GM23338 (cell line): ENCODE measurements at regions not wholly inside any gene's neighbourhood (a gene's known extent, or its start where the extent isn't known, plus 50 kb on each side); places are given as distances from the start of the nearest gene placed in this dataset.

Source experiments
- ATAC-seq: fragments of 200-7000 bp; cut with Tn5 transposase; 3 replicates; pipeline ENCODE4 v1.9.1; 2020
- DNase-seq: peaks from one replicate; pipeline ENCODE4 v3.0.0-alpha.2; 2015; ENCODE audit warnings: low spot score
- H2AFZ ChIP-seq: fragments of 200-600 bp; sonication (generic); 2 replicates; pipeline ENCODE4 v1.8.0; 2016; ENCODE audit warnings: antibody characterized with exemption, mild to moderate bottlenecking, moderate library complexity
- H3F3A ChIP-seq: fragments of 200-600 bp; sonication (generic); replicated peaks from 2 replicates; pipeline ENCODE4 v1.8.0; 2017; ENCODE audit warnings: antibody characterized with exemption, mixed run types, low read depth
- H3K27ac ChIP-seq: fragments of 200-600 bp; sonication (generic); 2 replicates; pipeline ENCODE4 v1.6.1; 2016; ENCODE audit warnings: low read depth
- H3K27me3 ChIP-seq: fragments of 200-600 bp; sonication (generic); 2 replicates; pipeline ENCODE4 v1.8.0; 2016; ENCODE audit warnings: mild to moderate bottlenecking, mixed run types, moderate library complexity; ENCODE audit not compliant: insufficient read depth
- H3K36me3 ChIP-seq: fragments of 200-600 bp; sonication (generic); 2 replicates; pipeline ENCODE4 v1.8.0; 2016; ENCODE audit warnings: mild to moderate bottlenecking; ENCODE audit not compliant: insufficient read depth
- H3K4me1 ChIP-seq: fragments of 200-600 bp; sonication (generic); 2 replicates; pipeline ENCODE4 v1.8.0; 2016; ENCODE audit warnings: mild to moderate bottlenecking, moderate library complexity; ENCODE audit not compliant: insufficient read depth
- H3K4me2 ChIP-seq: fragments of 200-600 bp; sonication (generic); 2 replicates; pipeline ENCODE4 v1.7.1; 2017; ENCODE audit warnings: mixed run types
- H3K4me3 ChIP-seq: fragments of 200-600 bp; sonication (generic); 2 replicates; pipeline ENCODE4 v1.6.1; 2016; ENCODE audit warnings: mixed run types
- H3K79me2 ChIP-seq: fragments of 200-600 bp; sonication (generic); replicated peaks from 2 replicates; pipeline ENCODE4 v1.8.0; 2017; ENCODE audit warnings: mild to moderate bottlenecking; ENCODE audit not compliant: insufficient read depth
- H3K9me2 ChIP-seq: fragments of 200-600 bp; sonication (generic); 2 replicates; pipeline ENCODE4 v1.8.0; 2017; ENCODE audit not compliant: insufficient read depth
- H4K20me1 ChIP-seq: fragments of 200-600 bp; sonication (generic); replicated peaks from 2 replicates; pipeline ENCODE4 v1.8.0; 2017; ENCODE audit warnings: mild to moderate bottlenecking; ENCODE audit not compliant: insufficient read depth
- H3K27ac Mint-ChIP-seq: 2 replicates; pipeline ENCODE4 v1.8.0; 2020; ENCODE audit warnings: inconsistent platforms, mild to moderate bottlenecking, moderate library complexity, mixed read lengths
- H3K27me3 Mint-ChIP-seq: 3 replicates; pipeline ENCODE4 v1.8.0; 2022; ENCODE audit warnings: low read depth, mild to moderate bottlenecking, moderate library complexity, mixed read lengths, inconsistent platforms; ENCODE audit not compliant: insufficient read depth, poor library complexity
- H3K36me3 Mint-ChIP-seq: 3 replicates; pipeline ENCODE4 v1.8.0; 2021; ENCODE audit warnings: low read depth, mild to moderate bottlenecking, inconsistent platforms, moderate library complexity, mixed read lengths
- H3K4me1 Mint-ChIP-seq: 3 replicates; pipeline ENCODE4 v1.8.0; 2020; ENCODE audit warnings: mild to moderate bottlenecking, inconsistent platforms, mixed read lengths
- H3K4me3 Mint-ChIP-seq: 3 replicates; pipeline ENCODE4 v1.8.0; 2021; ENCODE audit warnings: moderate library complexity, mild to moderate bottlenecking, inconsistent platforms, mixed read lengths
- H3K9me3 Mint-ChIP-seq: 3 replicates; pipeline ENCODE4 v1.8.0; 2020; ENCODE audit warnings: moderate library complexity, mild to moderate bottlenecking, inconsistent platforms, mixed read lengths
- CREB1 ChIP-seq: fragments of 250-450 bp; sonication (Bioruptor Pico); IDR thresholded peaks from 2 replicates; pipeline ENCODE4 v1.5.0; 2020; ENCODE audit warnings: low read depth, mild to moderate bottlenecking, moderate library complexity
- CTCF ChIP-seq, 2 experiments: fragments of 200-600 bp in 1 of 2; sonication (generic) in 1 of 2; conservative IDR thresholded peaks; 2 replicates each; pipeline versions ENCODE4 v1.5.1 to v1.6.1; 2016 to 2017; ENCODE audit warnings: antibody characterized with exemption in 2 of 2, low read depth in 2 of 2, mild to moderate bottlenecking in 2 of 2, moderate library complexity in 1 of 2
- ETS1 ChIP-seq: IDR thresholded peaks from 2 replicates; pipeline ENCODE4 v1.6.1; 2016; ENCODE audit warnings: antibody characterized with exemption
- EZH2 ChIP-seq: fragments of 200-600 bp; sonication (generic); IDR thresholded peaks from one replicate; pipeline ENCODE4 v1.8.0; 2017; ENCODE audit warnings: antibody characterized with exemption, mild to moderate bottlenecking, low read depth; ENCODE audit not compliant: unreplicated experiment
- EZH2phosphoT487 ChIP-seq: fragments of 200-600 bp; sonication (generic); IDR thresholded peaks from one replicate; pipeline ENCODE4 v1.8.1; 2018; ENCODE audit warnings: antibody characterized with exemption; ENCODE audit not compliant: unreplicated experiment
- JUNB ChIP-seq: IDR thresholded peaks from one replicate; pipeline ENCODE4 v1.6.1; 2016; ENCODE audit warnings: antibody characterized with exemption; ENCODE audit not compliant: unreplicated experiment
- NANOG ChIP-seq: IDR thresholded peaks from 2 replicates; pipeline ENCODE4 v1.6.1; 2016; ENCODE audit warnings: antibody characterized with exemption, borderline replicate concordance
- POLR2AphosphoS5 ChIP-seq: IDR thresholded peaks from 2 replicates; pipeline ENCODE4 v1.6.1; 2016; ENCODE audit warnings: antibody characterized with exemption, low read depth
- REST ChIP-seq: IDR thresholded peaks from one replicate; pipeline ENCODE4 v1.6.1; 2018; ENCODE audit warnings: antibody characterized with exemption; ENCODE audit not compliant: unreplicated experiment
- STAT1 ChIP-seq: IDR thresholded peaks from one replicate; pipeline ENCODE4 v1.6.1; 2016; ENCODE audit warnings: antibody characterized with exemption; ENCODE audit not compliant: unreplicated experiment
- ZNF114 ChIP-seq: fragments of 250-450 bp; sonication (Bioruptor Pico); IDR thresholded peaks from 2 replicates; pipeline ENCODE4 v1.5.0; 2020; ENCODE audit warnings: mild to moderate bottlenecking, moderate library complexity
- ZNF331 ChIP-seq: fragments of 250-450 bp; sonication (Bioruptor Pico); IDR thresholded peaks from 2 replicates; pipeline ENCODE4 v1.5.0; 2020; ENCODE audit warnings: low read depth, mild to moderate bottlenecking, moderate library complexity
- ZNF462 ChIP-seq: fragments of 250-450 bp; sonication (Bioruptor Pico); IDR thresholded peaks from 2 replicates; pipeline ENCODE4 v1.5.0; 2020; ENCODE audit warnings: mild to moderate bottlenecking, moderate library complexity

GRCh38 chr6:33857093-33857931 is 53.5 kb upstream of the MLN start:
- TF ChIP-seq EZH2 (no peak), JUNB (no peak), CREB1 (CRISPR knock-in tag) (no peak), ZNF462 (CRISPR knock-in tag) (no peak), ZNF114 (CRISPR knock-in tag) (no peak), EZH2phosphoT487 (no peak), NANOG (no peak), STAT1 (no peak), REST (no peak), ZNF331 (CRISPR knock-in tag) (no peak), POLR2AphosphoS5 (no peak), CTCF (conservative IDR thresholded peaks at IDR 0.05; ENCODE audit: low read depth in 2 of 2) (no peak), ETS1 (no peak)
- Mint-ChIP-seq H3K36me3 (no peaks in the 10 kb centered on the region), H3K4me3 (no peak overlapping the region), H3K4me1 (peaks cover 15% of the 10 kb centered on the region), H3K27me3 (peaks cover 7% of the 10 kb centered on the region), H3K27ac (no peak overlapping the region), H3K9me3 (no peaks in the 10 kb centered on the region)
- Histone ChIP-seq H3K79me2 (no peaks in the 10 kb centered on the region), H3K27me3 (no peaks in the 10 kb centered on the region), H3K4me1 (no peaks in the 10 kb centered on the region), H3K4me2 (no peak overlapping the region), H3F3A (no peaks in the 10 kb centered on the region), H3K36me3 (no peaks in the 10 kb centered on the region), H3K9me2 (no peaks in the 10 kb centered on the region), H3K4me3 (no peak overlapping the region), H4K20me1 (no peaks in the 10 kb centered on the region), H3K27ac (no peak overlapping the region), H2AFZ (no peak overlapping the region)
- DNase-seq: no peak
- ATAC-seq: no peak
